Heart right ventricle (tissue), 16 donors: ENCODE measurements at regions not wholly inside any gene's neighbourhood (a gene's known extent, or its start where the extent isn't known, plus 50 kb on each side); places are given as distances from the start of the nearest gene placed in this dataset.

ENCODE experiments used
- ATAC-seq, 8 donors: fragments of 200-7000 bp; cut with Tn5 transposase; one replicate each; pipeline ENCODE4 v1.9.1; 2020; ENCODE audit warnings: mild to moderate bottlenecking in 8 of 8, moderate library complexity in 8 of 8, moderate number of reproducible peaks in 1 of 8
- DNase-seq, 2 donors: peaks; one replicate each; pipeline ENCODE4 v3.0.0-alpha.2; 2020
- H3K27ac ChIP-seq, 10 donors: fragments of 200-600 bp; sonication (generic) in 2 of 10; one replicate each; pipeline versions ENCODE4 v1.5.0 to v1.8.0; 2020 to 2022; ENCODE audit warnings: mild to moderate bottlenecking in 3 of 10
- H3K27me3 ChIP-seq, 7 donors: fragments of 200-600 bp; one replicate each; pipeline ENCODE4 v1.8.0; 2021 to 2022; ENCODE audit warnings: mild to moderate bottlenecking in 2 of 7
- H3K36me3 ChIP-seq, 9 donors: fragments of 200-600 bp; sonication (generic) in 1 of 9; one replicate each; pipeline versions ENCODE4 v1.5.0 to v1.8.0; 2020 to 2022; ENCODE audit warnings: mild to moderate bottlenecking in 2 of 9
- H3K4me1 ChIP-seq, 9 donors: fragments of 200-600 bp; sonication (generic) in 1 of 9; one replicate each; pipeline versions ENCODE4 v1.5.0 to v1.8.0; 2020 to 2022; ENCODE audit warnings: mild to moderate bottlenecking in 4 of 9
- H3K4me3 ChIP-seq, 10 donors: fragments of 200-600 bp; sonication (generic) in 2 of 10; one replicate each; pipeline versions ENCODE4 v1.5.0 to v1.8.0; 2020 to 2022; ENCODE audit warnings: mild to moderate bottlenecking in 7 of 10, moderate library complexity in 2 of 10
- H3K9me3 ChIP-seq, 11 donors: fragments of 200-600 bp in 10 of 11; sonication (generic) in 2 of 11; one replicate each; pipeline versions ENCODE4 v1.5.0 to v1.8.0; 2013 to 2022; ENCODE audit warnings: mild to moderate bottlenecking in 2 of 11, control low read depth in 1 of 11, moderate library complexity in 1 of 11
- WGBS, 2 donors: extraction: QIAGEN DNeasy Blood & Tissue Kit; methylation state at CpG; one replicate each; pipeline ENCODE4 v1.1.7; 2013; ENCODE audit warnings: inconsistent platforms in 1 of 2; 5-methylcytosine and 5-hydroxymethylcytosine counted together
- intact Hi-C, 10 donors: fragments of 100-400 bp; cut with DNase I; formaldehyde crosslinking; loops; one replicate each; pipeline versions ENCODE4 v1.11.1 to v1.14.2; 2022
- TF ChIP-seq, protein P1 (sequence below), 9 donors: fragments of 200-600 bp; sonication (generic) in 2 of 9; IDR thresholded peaks; one replicate each; pipeline versions ENCODE4 v1.5.0 to v1.8.0; 2021 to 2022; ENCODE audit warnings: antibody characterized with exemption in 9 of 9, mild to moderate bottlenecking in 5 of 9, moderate library complexity in 1 of 9
- donor health status: Arrhythmogenic right ventricular cardiomyopathy.
- donor health status: ischemic (EF 13 %, LVEDD 7.1; RV severe dilation, severe dysfunction).
- donor health status: healthy with polysubstance abuse.
- donor health status: DM: no; HTN: yes; CAD: no.
- donor health status: DM: no; HTN: no; CAD: no.
- donor health status: ischemic (EF 25% LVEDD 6.9; RV normal size, moderate dysfunction).
- donor health status: ischemic (EF 25% LVEDD 5.7; RV mildly dilated, moderate dysfunction).
- donor health status: healthy.
- donor health status: DM: yes; HTN: yes; CAD: no.
- donor health status: Ischemic cardiomyopathy.
- donor health status: ischemic (EF 35%, LVEDD 5.7; RV mildly dilated, moderate dysfunction).
- donor health status: nonischemic (EF 11% LVEDD 7.7; RV severe dilation, severe dysfunction).
- donor health status: DM: yes; HTN: yes; CAD: no.
- donor health status: PGD.
- donor health status: ischemic (EF 29% LVEDD 5.4; RV normal size, mild dysfunction).
- donor health status: nonischemic (EF 23%, LVEDD 6.1; RV moderate dilation, normal function).

DNA sequence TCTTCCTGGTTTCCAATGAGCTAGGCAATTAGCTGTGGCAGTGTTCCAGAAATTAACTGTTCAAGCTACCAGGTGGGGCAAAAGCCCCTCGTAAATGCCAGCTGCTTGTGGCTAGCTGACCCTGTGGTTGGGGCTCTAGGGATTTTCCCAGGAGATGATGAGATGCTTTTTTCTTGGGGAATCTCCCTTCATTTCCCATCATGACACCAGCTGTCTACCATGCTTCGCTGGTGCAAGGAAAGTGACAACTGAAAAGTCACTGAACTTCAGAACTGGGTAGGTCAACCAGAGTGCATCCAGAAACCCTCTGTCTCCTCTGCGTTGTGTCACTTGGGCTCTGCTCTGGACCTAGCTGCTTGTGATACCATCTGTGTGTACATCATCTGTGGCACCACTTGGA is 386.5 kb upstream of the DCC start:
- no peak for ATAC-seq
- 78 to 79% methylated on average over 3 of the region's 3 CpGs for WGBS, 2 donors

DNA sequence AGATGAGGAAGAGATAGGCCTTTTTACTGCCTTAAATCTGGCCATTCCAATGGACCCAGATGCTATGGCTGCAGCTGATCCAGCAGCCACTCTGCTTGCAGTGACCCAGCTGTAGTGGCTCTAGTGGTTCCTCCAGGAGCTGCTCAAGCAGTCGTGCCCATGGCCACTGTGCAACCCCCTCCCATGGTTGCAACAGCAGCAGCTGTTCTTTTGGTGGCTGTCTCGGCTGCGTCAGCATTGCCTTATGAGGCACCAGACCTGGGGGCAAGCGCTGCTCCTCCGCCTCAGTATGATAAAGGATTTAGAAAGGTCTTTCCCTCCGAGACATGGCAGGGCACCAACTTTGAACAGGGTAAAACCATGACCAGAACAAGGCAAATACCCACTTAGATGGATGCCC is 384.9 kb upstream of the DCC start:
- 77 to 83% methylated on average over 6 of the region's 6 CpGs for WGBS, 2 donors
- TF ChIP-seq, protein P1, sequence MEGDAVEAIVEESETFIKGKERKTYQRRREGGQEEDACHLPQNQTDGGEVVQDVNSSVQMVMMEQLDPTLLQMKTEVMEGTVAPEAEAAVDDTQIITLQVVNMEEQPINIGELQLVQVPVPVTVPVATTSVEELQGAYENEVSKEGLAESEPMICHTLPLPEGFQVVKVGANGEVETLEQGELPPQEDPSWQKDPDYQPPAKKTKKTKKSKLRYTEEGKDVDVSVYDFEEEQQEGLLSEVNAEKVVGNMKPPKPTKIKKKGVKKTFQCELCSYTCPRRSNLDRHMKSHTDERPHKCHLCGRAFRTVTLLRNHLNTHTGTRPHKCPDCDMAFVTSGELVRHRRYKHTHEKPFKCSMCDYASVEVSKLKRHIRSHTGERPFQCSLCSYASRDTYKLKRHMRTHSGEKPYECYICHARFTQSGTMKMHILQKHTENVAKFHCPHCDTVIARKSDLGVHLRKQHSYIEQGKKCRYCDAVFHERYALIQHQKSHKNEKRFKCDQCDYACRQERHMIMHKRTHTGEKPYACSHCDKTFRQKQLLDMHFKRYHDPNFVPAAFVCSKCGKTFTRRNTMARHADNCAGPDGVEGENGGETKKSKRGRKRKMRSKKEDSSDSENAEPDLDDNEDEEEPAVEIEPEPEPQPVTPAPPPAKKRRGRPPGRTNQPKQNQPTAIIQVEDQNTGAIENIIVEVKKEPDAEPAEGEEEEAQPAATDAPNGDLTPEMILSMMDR (IDR thresholded peaks at IDR 0.05), result no peak
- Histone ChIP-seq H3K27ac (no peak overlapping the region), H3K36me3 (no peaks in the 10 kb centered on the region), H3K27me3 (no peaks in the 10 kb centered on the region), H3K9me3 (no peaks in the 10 kb centered on the region), H3K4me1 (no peaks in the 10 kb centered on the region), H3K4me3 (no peak overlapping the region)
- ATAC-seq (no peak), DNase-seq (no peak)
- intact Hi-C loops, result no loop called here

More for the DNA sequence above, 386.5 kb upstream of the DCC start:
- no peaks in the 10 kb centered on the region for H3K4me1 ChIP-seq
- H3K4me3 ChIP-seq, result no peak overlapping the region
- peaks cover 0 to 5% (median 0%) of the 10 kb centered on the region in 11 donors for H3K9me3 ChIP-seq
- TF ChIP-seq, protein P1 (IDR thresholded peaks at IDR 0.05), result no peak
- H3K27me3 ChIP-seq, result no peaks in the 10 kb centered on the region
- intact Hi-C loops, result no loop called here
- H3K27ac ChIP-seq, result no peak overlapping the region
- no peaks in the 10 kb centered on the region for H3K36me3 ChIP-seq
- no peak for DNase-seq

DNA sequence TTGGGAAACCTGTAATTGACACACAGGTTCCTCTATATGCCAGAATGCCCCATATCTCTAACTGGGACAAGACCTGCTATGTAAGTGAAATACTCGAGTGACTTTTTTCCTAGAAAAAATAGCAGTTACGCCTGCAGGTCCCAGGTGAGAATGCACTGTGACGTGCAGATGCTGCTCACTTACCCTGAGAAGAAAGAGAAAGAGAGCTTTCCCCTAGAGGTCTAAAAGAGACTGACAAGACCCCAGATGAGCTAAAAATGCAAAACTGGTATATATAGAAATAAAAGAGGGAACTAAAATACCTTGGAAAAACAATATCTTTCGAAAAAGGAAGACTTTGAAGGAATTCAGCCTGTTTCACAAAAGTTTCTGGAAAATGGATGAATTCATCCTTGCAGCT is 383.0 kb upstream of the DCC start:
- DNase-seq (no peak), ATAC-seq (no peak)
- WGBS, 2 donors, result 79 to 84% methylated on average over 4 of the region's 4 CpGs
- H3K4me1 ChIP-seq, result no peaks in the 10 kb centered on the region
- no peaks in the 10 kb centered on the region for H3K27me3 ChIP-seq
- no peaks in the 10 kb centered on the region for H3K36me3 ChIP-seq
- no peak overlapping the region for H3K4me3 ChIP-seq
- H3K9me3 ChIP-seq, result no peaks in the 10 kb centered on the region
- TF ChIP-seq, protein P1 (IDR thresholded peaks at IDR 0.05), result no peak
- intact Hi-C loops, result no loop called here
- H3K27ac ChIP-seq, result no peak overlapping the region

DNA sequence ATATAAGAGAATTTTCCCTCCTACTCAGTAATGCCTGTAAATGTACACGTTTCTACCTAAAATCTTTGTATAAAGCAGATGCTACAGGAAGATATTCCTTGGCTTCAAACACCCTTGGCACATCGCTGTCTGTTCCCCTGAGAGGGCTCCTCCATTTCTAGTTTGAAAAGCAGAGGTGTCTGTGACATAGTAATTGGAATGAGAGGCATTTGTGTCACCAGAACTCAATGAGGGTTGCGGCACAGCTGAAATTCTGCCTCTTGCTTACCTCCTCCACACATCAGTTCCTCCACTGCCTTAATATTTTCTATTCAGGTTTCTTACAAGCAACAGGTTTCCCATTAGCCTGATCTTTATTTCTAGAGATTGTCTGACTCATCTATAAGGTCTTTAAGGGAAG is 359.9 kb upstream of the DCC start:
- no peak overlapping the region for H3K4me3 ChIP-seq
- no peak for ATAC-seq
- no peaks in the 10 kb centered on the region for H3K27me3 ChIP-seq
- no peak overlapping the region for H3K27ac ChIP-seq
- TF ChIP-seq, protein P1 (IDR thresholded peaks at IDR 0.05), result no peak
- no peak for DNase-seq
- intact Hi-C loops, result no loop called here
- WGBS, 2 donors, result 52 to 53% methylated on average over 3 of the region's 3 CpGs
- H3K36me3 ChIP-seq, result no peaks in the 10 kb centered on the region
- peaks cover 0 to 8% (median 0%) of the 10 kb centered on the region in 11 donors for H3K9me3 ChIP-seq
- no peaks in the 10 kb centered on the region for H3K4me1 ChIP-seq

DNA sequence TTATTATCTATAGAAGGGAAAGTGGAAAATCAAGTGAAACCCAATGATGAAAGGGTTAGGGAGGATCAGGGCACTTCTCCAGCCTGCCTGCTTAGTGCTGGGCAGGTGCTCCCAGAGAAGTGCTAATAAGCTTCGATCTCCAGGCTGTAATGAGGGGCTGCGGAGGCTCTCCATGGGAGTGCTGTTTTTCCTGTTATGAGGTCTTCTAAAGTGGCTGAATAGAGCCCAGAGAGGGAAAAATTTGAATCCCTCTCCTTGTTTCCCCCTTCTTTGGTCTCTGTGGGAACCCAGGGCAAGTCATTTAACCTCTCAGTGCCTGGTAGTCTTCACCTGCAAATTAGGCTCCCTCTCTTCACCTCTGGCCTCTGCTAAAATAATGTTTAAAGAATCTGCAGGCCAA is 351.7 kb upstream of the DCC start:
- ATAC-seq, result no peak
- intact Hi-C loops, result no loop called here

More for the DNA sequence above, 351.7 kb upstream of the DCC start:
- no peak for DNase-seq
- no peak overlapping the region for H3K27ac ChIP-seq
- H3K4me1 ChIP-seq, result no peaks in the 10 kb centered on the region
- H3K27me3 ChIP-seq, result no peaks in the 10 kb centered on the region
- H3K9me3 ChIP-seq, result no peaks in the 10 kb centered on the region
- TF ChIP-seq, protein P1 (IDR thresholded peaks at IDR 0.05), result no peak
- no peaks in the 10 kb centered on the region for H3K36me3 ChIP-seq
- no peak overlapping the region for H3K4me3 ChIP-seq
- 5 to 20% methylated on average over 2 of the region's 2 CpGs for WGBS, 2 donors
